Kidney (tissue), 13 donors: ENCODE measurements at regions not wholly inside any gene's neighbourhood (a gene's known extent, or its start where the extent isn't known, plus 50 kb on each side); places are given as distances from the start of the nearest gene placed in this dataset.

Experiments used
- DNase-seq, 5 donors: peaks; one replicate each; pipeline ENCODE4 v3.0.0-alpha.2; 2013 to 2020
- FAIRE-seq: peaks from 2 replicates; lab custom pipeline; 2012; peaks lifted over from hg19 to GRCh38; lab: Jason Lieb, UNC
- H3K27ac ChIP-seq, 2 donors: one replicate each; pipeline ENCODE4 v1.7.0; 2013; ENCODE audit warnings: low read depth in 2 of 2, low read length in 2 of 2, inconsistent platforms in 1 of 2
- H3K27me3 ChIP-seq: one replicate; pipeline ENCODE4 v1.7.1; 2013; ENCODE audit warnings: low read length, inconsistent platforms; ENCODE audit not compliant: control insufficient read depth, insufficient read depth
- H3K36me3 ChIP-seq, 3 donors: one replicate each; pipeline versions ENCODE4 v1.7.0 to v1.7.1; 2013; ENCODE audit warnings: low read length in 3 of 3, control low read depth in 1 of 3, inconsistent platforms in 1 of 3; ENCODE audit not compliant: insufficient read depth in 3 of 3, control insufficient read depth in 2 of 3
- H3K4me1 ChIP-seq, 3 donors: one replicate each; pipeline versions ENCODE4 v1.7.0 to v1.7.1; 2013; ENCODE audit warnings: low read length in 3 of 3, inconsistent platforms in 1 of 3, low read depth in 1 of 3; ENCODE audit not compliant: control insufficient read depth in 2 of 3, insufficient read depth in 2 of 3
- H3K4me3 ChIP-seq, 3 donors: one replicate each; pipeline versions ENCODE4 v1.7.0 to v1.8.1; 2013; ENCODE audit warnings: low read length in 3 of 3, control low read depth in 1 of 3, inconsistent platforms in 1 of 3
- H3K9ac ChIP-seq, 3 donors: one replicate each; pipeline versions ENCODE4 v1.7.0 to v1.7.1; 2013; ENCODE audit warnings: low read length in 3 of 3, control low read depth in 1 of 3, inconsistent platforms in 1 of 3
- H3K9me3 ChIP-seq, 3 donors: one replicate each; pipeline versions ENCODE4 v1.7.0 to v1.7.1; 2013; ENCODE audit warnings: low read length in 3 of 3, control low read depth in 1 of 3, inconsistent platforms in 1 of 3; ENCODE audit not compliant: control insufficient read depth in 2 of 3, insufficient read depth in 1 of 3
- CTCF ChIP-seq: IDR thresholded peaks from 3 replicates; pipeline ENCODE4 v1.5.1; 2012; ENCODE audit warnings: mild to moderate bottlenecking, moderate library complexity, borderline replicate concordance; ENCODE audit not compliant: insufficient read depth; ENCODE audit errors: extremely low read depth
- intact Hi-C: fragments of 100-400 bp; cut with DNase I; formaldehyde crosslinking; loops from one replicate; pipeline ENCODE4 v1.11.1; 2022
- donor health status: control.
- donor health status: control.
- donor health status: control.
- donor health status: control.
- donor health status: control.
- donor health status: DM: yes; HTN: yes; CAD: no.
- donor health status: Normal renal cell carcinoma (clear cell type).

GRCh38 chr6:97653076-97653475 is 370.1 kb upstream of the MMS22L start:
- intact Hi-C loops: no loop called here

GRCh38 chr6:97653517-97653916 is 370.5 kb upstream of the MMS22L start:
- intact Hi-C loops: no loop called here
- no peaks in the 10 kb centered on the region for H3K27me3 ChIP-seq
- H3K27ac ChIP-seq: no peak overlapping the region
- H3K4me3 ChIP-seq: no peak overlapping the region
- no peaks in the 10 kb centered on the region for H3K4me1 ChIP-seq
- no peak overlapping the region for H3K9ac ChIP-seq
- H3K9me3 ChIP-seq: no peaks in the 10 kb centered on the region
- H3K36me3 ChIP-seq: no peaks in the 10 kb centered on the region
- no peak for TF ChIP-seq CTCF
- DNase-seq: no peak
- FAIRE-seq: no peak

More at GRCh38 chr6:97653076-97653475, 370.1 kb upstream of the MMS22L start:
- H3K4me3 ChIP-seq: no peak overlapping the region
- H3K9ac ChIP-seq: no peak overlapping the region
- no peak for DNase-seq
- no peak for TF ChIP-seq CTCF
- H3K36me3 ChIP-seq: no peaks in the 10 kb centered on the region
- no peaks in the 10 kb centered on the region for H3K9me3 ChIP-seq
- no peaks in the 10 kb centered on the region for H3K27me3 ChIP-seq
- H3K4me1 ChIP-seq: no peaks in the 10 kb centered on the region
- no peak overlapping the region for H3K27ac ChIP-seq
- FAIRE-seq: no peak

- H3K9ac ChIP-seq: no peak overlapping the region
- H3K27ac ChIP-seq: no peak overlapping the region
- intact Hi-C loops: no loop called here
- H3K9me3 ChIP-seq: no peaks in the 10 kb centered on the region
- H3K36me3 ChIP-seq: no peaks in the 10 kb centered on the region
- FAIRE-seq: no peak
- no peaks in the 10 kb centered on the region for H3K27me3 ChIP-seq
- DNase-seq: no peak
- H3K4me1 ChIP-seq: no peaks in the 10 kb centered on the region
- H3K4me3 ChIP-seq: no peak overlapping the region
- TF ChIP-seq CTCF: no peak
Observed at GRCh38 chr6:97654674-97655073, 371.7 kb upstream of the MMS22L start.

- no peak overlapping the region for H3K27ac ChIP-seq
- H3K4me1 ChIP-seq: no peaks in the 10 kb centered on the region
- DNase-seq (no peak), FAIRE-seq (no peak)
- no peak overlapping the region for H3K9ac ChIP-seq
- H3K9me3 ChIP-seq: no peaks in the 10 kb centered on the region
- H3K27me3 ChIP-seq: no peaks in the 10 kb centered on the region
- H3K4me3 ChIP-seq: no peak overlapping the region
- intact Hi-C loops: no loop called here
- no peaks in the 10 kb centered on the region for H3K36me3 ChIP-seq
- no peak for TF ChIP-seq CTCF
Observed at GRCh38 chr6:97656236-97656635, 373.2 kb upstream of the MMS22L start.
